ENCODE measurements at regions not wholly inside any gene's neighbourhood (a gene's known extent, or its start where the extent isn't known, plus 50 kb on each side); places are given as distances from the start of the nearest gene placed in this dataset.

GRCh38 chr2:21676041-21676440, 552.3 kb downstream of the TDRD15 start:
- ATAC-seq (no peak), DNase-seq (ENCODE audit: low read depth in 1 of 2, low spot score in 1 of 2) (no peak), FAIRE-seq (no peak)
- Histone ChIP-seq H3K27ac (no peak overlapping the region), H3K4me3 (no peak overlapping the region), H3K4me2 (no peak overlapping the region), H3K9me3 (peaks cover 16% of the 10 kb centered on the region; the same call in 2 of the 3 replicates), H3K4me1 (no peaks in the 10 kb centered on the region)
- POLR2A ChIA-PET: no interaction called here
- 0% methylated on average over 1 of the region's 1 CpG for WGBS (ENCODE audit: missing lambda C conversion rate)
- CTCF ChIA-PET: no interaction called here
- TF ChIP-seq PBX3 (IDR thresholded peaks at IDR 0.05): no peak
- no peak for TF ChIP-seq MAZ (IDR thresholded peaks at IDR 0.05; ENCODE audit: borderline replicate concordance, low read depth, low read length)
- no peak for TF ChIP-seq ESRRA (IDR thresholded peaks at IDR 0.05; ENCODE audit: borderline replicate concordance, low read length)
- TF ChIP-seq MAFK (IDR thresholded peaks at IDR 0.05; ENCODE audit: partially characterized antibody): no peak
- TF ChIP-seq BHLHE40 (IDR thresholded peaks at IDR 0.05; ENCODE audit: low read depth, low read length): no peak
- TF ChIP-seq FOSL2 (IDR thresholded peaks at IDR 0.05): no peak
- no peak for TF ChIP-seq FOSL2 (CRISPR knock-in tag; IDR thresholded peaks at IDR 0.05)
- TF ChIP-seq FOSB (CRISPR knock-in tag; IDR thresholded peaks at IDR 0.05): no peak
- no peak for TF ChIP-seq SMC3 (IDR thresholded peaks at IDR 0.05)
- TF ChIP-seq JUN (IDR thresholded peaks at IDR 0.05): no peak
- TF ChIP-seq POLR2AphosphoS2 (conservative IDR thresholded peaks at IDR 0.05; ENCODE audit: low read length): no peak
- no peak for TF ChIP-seq CBX8 (IDR thresholded peaks at IDR 0.05)
- TF ChIP-seq RCOR1 (IDR thresholded peaks at IDR 0.05; ENCODE audit: low read depth, low read length): no peak

GRCh38 chr2:21676676-21677075, 552.9 kb downstream of the TDRD15 start:
- H3K9me3 ChIP-seq: peaks cover 17% of the 10 kb centered on the region; the same call in 2 of the 3 replicates
- H3K4me2 ChIP-seq: no peak overlapping the region
- no peak for TF ChIP-seq CBX2 (IDR thresholded peaks at IDR 0.05; ENCODE audit: borderline replicate concordance, low read depth)
- no peak for TF ChIP-seq CEBPB (IDR thresholded peaks at IDR 0.05)
- no peak for TF ChIP-seq RARB (CRISPR knock-in tag; IDR thresholded peaks at IDR 0.05)
- TF ChIP-seq KDM1A (IDR thresholded peaks at IDR 0.05; ENCODE audit: low read depth): no peak
- no peak for TF ChIP-seq FOXS1 (CRISPR knock-in tag; IDR thresholded peaks at IDR 0.05)
- no peak for TF ChIP-seq PBX3 (IDR thresholded peaks at IDR 0.05)
- TF ChIP-seq CHD4 (IDR thresholded peaks at IDR 0.05; ENCODE audit: borderline replicate concordance): no peak
- TF ChIP-seq HES2 (IDR thresholded peaks at IDR 0.05): no peak
- TF ChIP-seq MAZ (IDR thresholded peaks at IDR 0.05; ENCODE audit: borderline replicate concordance, low read depth, low read length): no peak
- no peak for TF ChIP-seq HEYL (CRISPR knock-in tag; IDR thresholded peaks at IDR 0.05)
- TF ChIP-seq RAD21 (conservative IDR thresholded peaks at IDR 0.05 in 1 of 2, IDR thresholded peaks at IDR 0.05 in 1 of 2): no peak
- TF ChIP-seq POLR2A (IDR thresholded peaks at IDR 0.05; ENCODE audit: low read length): no peak
- no peak for TF ChIP-seq RFX5 (IDR thresholded peaks at IDR 0.05)
- TF ChIP-seq CTCF (IDR thresholded peaks at IDR 0.05): no peak
- TF ChIP-seq TP53 (CRISPR knock-in tag; IDR thresholded peaks at IDR 0.05): no peak
- TF ChIP-seq ZFP36 (IDR thresholded peaks at IDR 0.05; ENCODE audit: borderline replicate concordance, partially characterized antibody): no peak
- ATAC-seq (no peak), FAIRE-seq (no peak), DNase-seq (ENCODE audit: low read depth in 1 of 2, low spot score in 1 of 2) (no peak)
- H3K27ac ChIP-seq: no peak overlapping the region
- no peak overlapping the region for H3K4me3 ChIP-seq
- no peaks in the 10 kb centered on the region for H3K4me1 ChIP-seq
- POLR2A ChIA-PET: no interaction called here
- CTCF ChIA-PET: no interaction called here
